Thyroid gland (tissue), 4 donors: ENCODE measurements at regions not wholly inside any gene's neighbourhood (a gene's known extent, or its start where the extent isn't known, plus 50 kb on each side); places are given as distances from the start of the nearest gene placed in this dataset.

Experiments used
- CTCF ChIP-seq, 6 experiments: fragments of 200-600 bp in 3 of 6; fragments of 450-650 bp in 3 of 6; sonication (generic) in 3 of 6; IDR thresholded peaks; one replicate each; pipeline ENCODE4 v1.5.1; 2016 to 2019; ENCODE audit warnings: antibody characterized with exemption in 6 of 6, mild to moderate bottlenecking in 2 of 6, inconsistent platforms in 1 of 6, moderate library complexity in 1 of 6
- POLR2A ChIP-seq, 2 donors: fragments of 450-650 bp; IDR thresholded peaks; one replicate each; pipeline ENCODE4 v1.6.1; 2017; ENCODE audit warnings: antibody characterized with exemption in 2 of 2, mild to moderate bottlenecking in 2 of 2, moderate library complexity in 1 of 2

- TF ChIP-seq CTCF (IDR thresholded peaks at IDR 0.05) (no peak), POLR2A (IDR thresholded peaks at IDR 0.05) (no peak)
Measured at GRCh38 chr5:2537378-2538145, 213.9 kb downstream of the IRX2 start.
